SK-N-SH (cell line): ENCODE measurements at regions not wholly inside any gene's neighbourhood (a gene's known extent, or its start where the extent isn't known, plus 50 kb on each side); places are given as distances from the start of the nearest gene placed in this dataset.

Source experiments
- CTCF ChIA-PET: fragments of 300-600, 350-600 bp; formaldehyde crosslinking; extraction: SDS; loops from one replicate; lab custom pipeline; 2021; lab: Yijun Ruan, JAX
- POLR2A ChIA-PET: fragments of 350-600 bp; sonication (Branson Sonifier 250); formaldehyde crosslinking; extraction: SDS; loops from one replicate; lab custom pipeline; 2020; ENCODE audit warnings: antibody characterized with exemption, inconsistent platforms; lab: Yijun Ruan, JAX
- DNase-seq: peaks from one replicate; pipeline ENCODE4 v3.0.0; 2012
- H2AFZ ChIP-seq: fragments of 200-600 bp; sonication (generic); 2 replicates; pipeline ENCODE4 v1.8.1; 2016; ENCODE audit warnings: antibody characterized with exemption, mild to moderate bottlenecking, low read depth
- H3F3A ChIP-seq: fragments of 200-600 bp; sonication (generic); replicated peaks from 2 replicates; pipeline ENCODE3; 2016; ENCODE audit warnings: antibody characterized with exemption, mild to moderate bottlenecking; ENCODE audit not compliant: insufficient read depth
- H3K27ac ChIP-seq, 2 experiments: fragments of 200-500 bp in 1 of 2; fragments of 200-600 bp in 1 of 2; sonication (Bioruptor generic) in 1 of 2; sonication (generic), shearing (Covaris generic) in 1 of 2; 2 replicates each; pipeline versions ENCODE4 v1.5.1 to v1.6.1; 2014 to 2016; ENCODE audit warnings: low read depth in 2 of 2, inconsistent platforms in 1 of 2, low read length in 1 of 2, mild to moderate bottlenecking in 1 of 2, mixed read lengths in 1 of 2
- H3K27me3 ChIP-seq: fragments of 200-600 bp; sonication (generic), shearing (Covaris generic); 2 replicates; pipeline ENCODE4 v1.6.1; 2016; ENCODE audit warnings: mixed run types; ENCODE audit not compliant: insufficient read depth
- H3K36me3 ChIP-seq, 2 experiments: fragments of 200-500 bp in 1 of 2; fragments of 200-600 bp in 1 of 2; sonication (Bioruptor generic) in 1 of 2; sonication (generic) in 1 of 2; replicated peaks in 1 of 2; 2 replicates each; pipeline versions ENCODE3 to v1.5.1; 2014 to 2016; ENCODE audit warnings: low read length in 1 of 2, mild to moderate bottlenecking in 1 of 2; ENCODE audit not compliant: insufficient read depth in 2 of 2, control insufficient read depth in 1 of 2
- H3K4me1 ChIP-seq, 2 experiments: fragments of 200-500 bp in 1 of 2; fragments of 200-600 bp in 1 of 2; sonication (Bioruptor generic) in 1 of 2; sonication (generic), shearing (Covaris generic) in 1 of 2; 2 replicates each; pipeline versions ENCODE4 v1.5.1 to v1.6.1; 2014 to 2016; ENCODE audit warnings: low read depth in 1 of 2, low read length in 1 of 2, mixed run types in 1 of 2; ENCODE audit not compliant: insufficient read depth in 2 of 2, control insufficient read depth in 1 of 2
- H3K4me2 ChIP-seq: fragments of 200-600 bp; sonication (generic), shearing (Covaris generic); 2 replicates; pipeline ENCODE4 v1.6.1; 2017; ENCODE audit warnings: mixed run types
- H3K4me3 ChIP-seq, 2 experiments: fragments of 200-500 bp in 1 of 2; fragments of 200-600 bp in 1 of 2; sonication (Bioruptor generic) in 1 of 2; sonication (generic), shearing (Covaris generic) in 1 of 2; 2 replicates each; pipeline versions ENCODE4 v1.5.1 to v1.8.1; 2014 to 2016; ENCODE audit warnings: low read depth in 2 of 2, inconsistent platforms in 1 of 2, low read length in 1 of 2, mild to moderate bottlenecking in 1 of 2, mixed read lengths in 1 of 2, moderate library complexity in 1 of 2
- H3K79me2 ChIP-seq: fragments of 200-600 bp; sonication (generic); 2 replicates; pipeline ENCODE4 v1.8.1; 2017; ENCODE audit warnings: mild to moderate bottlenecking; ENCODE audit not compliant: insufficient read depth
- H3K9ac ChIP-seq: fragments of 200-600 bp; sonication (generic); 2 replicates; pipeline ENCODE4 v1.6.1; 2017; ENCODE audit warnings: mixed run types
- H3K9me2 ChIP-seq: fragments of 200-600 bp; sonication (generic); 2 replicates; pipeline ENCODE4 v1.6.1; 2017; ENCODE audit warnings: mixed run types
- H3K9me3 ChIP-seq: fragments of 200-600 bp; sonication (generic); 2 replicates; pipeline ENCODE4 v1.6.1; 2017; ENCODE audit warnings: mixed run types, mild to moderate bottlenecking, moderate library complexity
- H4K20me1 ChIP-seq: fragments of 200-600 bp; sonication (generic); 2 replicates; pipeline ENCODE4 v1.6.1; 2017; ENCODE audit warnings: mild to moderate bottlenecking, mixed run types; ENCODE audit not compliant: insufficient read depth
- CTCF ChIP-seq: fragments of 200-600 bp; sonication (generic); IDR thresholded peaks from 2 replicates; pipeline ENCODE4 v1.6.1; 2017; ENCODE audit warnings: antibody characterized with exemption, mild to moderate bottlenecking, moderate library complexity
- ELF1 ChIP-seq: IDR thresholded peaks from 2 replicates; pipeline ENCODE4 v1.4.0; 2012
- EP300 ChIP-seq, 2 experiments: IDR thresholded peaks; 2 replicates each; pipeline versions ENCODE4 v1.4.0 to v1.6.1; 2012; ENCODE audit warnings: borderline replicate concordance in 1 of 2, low read depth in 1 of 2, low read length in 1 of 2
- FOXM1 ChIP-seq: IDR thresholded peaks from 2 replicates; pipeline ENCODE4 v1.4.0; 2012; ENCODE audit warnings: low read depth, mild to moderate bottlenecking
- GABPA ChIP-seq: IDR thresholded peaks from 2 replicates; pipeline ENCODE4 v1.4.0; 2012; ENCODE audit warnings: low read depth, mild to moderate bottlenecking
- GATA2 ChIP-seq: sonication (generic); formaldehyde crosslinking; IDR thresholded peaks from 2 replicates; pipeline ENCODE4 v1.5.0; 2020; ENCODE audit warnings: mild to moderate bottlenecking, missing genetic modification reagents
- JUND ChIP-seq: IDR thresholded peaks from 2 replicates; pipeline ENCODE4 v1.4.0; 2012
- PBX3 ChIP-seq: IDR thresholded peaks from 2 replicates; pipeline ENCODE4; 2012
- SIN3A ChIP-seq: IDR thresholded peaks from 2 replicates; pipeline ENCODE4 v1.6.1; 2012; ENCODE audit warnings: low read depth, mild to moderate bottlenecking, low read length, moderate library complexity, borderline replicate concordance
- SMC3 ChIP-seq: IDR thresholded peaks from 2 replicates; pipeline ENCODE4 v1.6.1; 2012; ENCODE audit warnings: low read depth, low read length, improper control_type of control experiment
- TCF12 ChIP-seq: IDR thresholded peaks from 2 replicates; pipeline ENCODE4 v1.4.0; 2012
- TEAD4 ChIP-seq: IDR thresholded peaks from 2 replicates; pipeline ENCODE4 v1.4.0; 2012; ENCODE audit warnings: mild to moderate bottlenecking, borderline replicate concordance; ENCODE audit not compliant: insufficient read depth
- WGBS: methylation state at CpG from one replicate; pipeline ENCODE4 v1.1.6; 2017; ENCODE audit warnings: low lambda C conversion rate; 5-methylcytosine and 5-hydroxymethylcytosine counted together
- TF ChIP-seq, protein P1 (sequence below): IDR thresholded peaks from 2 replicates; pipeline ENCODE4 v1.4.0; 2012; ENCODE audit warnings: low read depth, borderline replicate concordance

GRCh38 chr7:25752967-25753791, 398.8 kb upstream of the NFE2L3 start:
- Histone ChIP-seq H3K4me2 (no peak overlapping the region), H3K9me2 (no peaks in the 10 kb centered on the region), H3K36me3 (no peaks in the 10 kb centered on the region), H3F3A (no peaks in the 10 kb centered on the region), H3K27me3 (no peaks in the 10 kb centered on the region), H4K20me1 (no peaks in the 10 kb centered on the region), H3K9me3 (no peaks in the 10 kb centered on the region), H3K9ac (no peak overlapping the region), H3K79me2 (no peaks in the 10 kb centered on the region), H3K4me3 (no peak overlapping the region), H3K4me1 (peaks cover 0 to 2% of the 10 kb centered on the region in 2 experiments; a peak in 1 of 4 replicates), H3K27ac (no peak overlapping the region), H2AFZ (no peak overlapping the region)
- CTCF ChIA-PET = interaction anchor here (0.7 to 1.4 kb wide), 3 partner anchors 15 to 32 kb away, joined by 3 to 4 read pairs (median 3); no protein-coding TSS in a partner anchor
- POLR2A ChIA-PET = no interaction called here
- no peak for TF ChIP-seq CTCF
- TF ChIP-seq, protein P1, sequence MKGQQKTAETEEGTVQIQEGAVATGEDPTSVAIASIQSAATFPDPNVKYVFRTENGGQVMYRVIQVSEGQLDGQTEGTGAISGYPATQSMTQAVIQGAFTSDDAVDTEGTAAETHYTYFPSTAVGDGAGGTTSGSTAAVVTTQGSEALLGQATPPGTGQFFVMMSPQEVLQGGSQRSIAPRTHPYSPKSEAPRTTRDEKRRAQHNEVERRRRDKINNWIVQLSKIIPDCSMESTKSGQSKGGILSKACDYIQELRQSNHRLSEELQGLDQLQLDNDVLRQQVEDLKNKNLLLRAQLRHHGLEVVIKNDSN = no peak
- no peak for TF ChIP-seq PBX3
- TF ChIP-seq SMC3 = no peak
- WGBS = 40% methylated on average over 16 of the region's 16 CpGs
- no peak for DNase-seq

DNA sequence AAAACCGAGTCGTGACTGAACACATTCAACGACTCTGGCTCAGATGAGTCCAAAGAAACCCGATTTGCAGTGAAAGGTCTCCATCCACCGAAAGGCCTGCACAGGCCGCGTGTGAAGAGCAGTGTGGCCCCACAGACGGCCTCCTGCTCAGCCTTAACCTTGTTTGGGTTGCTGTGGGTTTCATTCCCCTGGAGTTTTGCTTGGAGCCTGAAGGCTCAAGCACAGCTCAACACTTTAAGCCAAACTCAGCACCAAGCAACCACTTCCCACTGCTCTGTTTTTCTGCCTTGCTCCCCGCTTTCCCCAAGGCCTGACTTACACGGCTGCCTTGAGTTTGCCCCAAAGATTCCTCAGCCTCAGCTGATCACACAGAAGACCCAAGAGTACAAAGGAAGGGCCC, 398.2 kb upstream of the NFE2L3 start:
- POLR2A ChIA-PET = no interaction called here
- Histone ChIP-seq H3K9ac (no peak overlapping the region), H3K79me2 (no peaks in the 10 kb centered on the region), H3K9me2 (no peaks in the 10 kb centered on the region)
- WGBS = 57% methylated on average over 10 of the region's 10 CpGs
- DNase-seq = no peak
- TF ChIP-seq SMC3 = no peak
- TF ChIP-seq PBX3 = no peak
- TF ChIP-seq GATA2 (CRISPR knock-in tag) = no peak
- TF ChIP-seq FOXM1 = no peak
- TF ChIP-seq EP300 (IDR thresholded peaks at IDR 0.05; ENCODE audit: borderline replicate concordance in 1 of 2, low read depth in 1 of 2, low read length in 1 of 2) = no peak
- TF ChIP-seq SIN3A = no peak
- no peak for TF ChIP-seq TCF12
- TF ChIP-seq GABPA = no peak
- no peak for TF ChIP-seq ELF1
- no peak for TF ChIP-seq TEAD4
- TF ChIP-seq JUND = no peak
- TF ChIP-seq, all 33 proteins: peak for 0
- Histone ChIP-seq H3F3A (no peaks in the 10 kb centered on the region), H3K27me3 (no peaks in the 10 kb centered on the region), H4K20me1 (no peaks in the 10 kb centered on the region), H3K4me2 (no peak overlapping the region), H3K36me3 (no peaks in the 10 kb centered on the region), H3K27ac (no peak overlapping the region), H3K9me3 (no peaks in the 10 kb centered on the region), H2AFZ (no peak overlapping the region), H3K4me1 (peaks cover 0 to 2% of the 10 kb centered on the region in 2 experiments; a peak in 1 of 4 replicates), H3K4me3 (no peak overlapping the region)
- CTCF ChIA-PET = interaction anchor here (1.4 kb wide), 2 partner anchors 10 to 14 kb away, joined by 3 read pairs; no protein-coding TSS in a partner anchor
